ENCODE measurements at regions not wholly inside any gene's neighbourhood (a gene's known extent, or its start where the extent isn't known, plus 50 kb on each side); places are given as distances from the start of the nearest gene placed in this dataset.

DNA sequence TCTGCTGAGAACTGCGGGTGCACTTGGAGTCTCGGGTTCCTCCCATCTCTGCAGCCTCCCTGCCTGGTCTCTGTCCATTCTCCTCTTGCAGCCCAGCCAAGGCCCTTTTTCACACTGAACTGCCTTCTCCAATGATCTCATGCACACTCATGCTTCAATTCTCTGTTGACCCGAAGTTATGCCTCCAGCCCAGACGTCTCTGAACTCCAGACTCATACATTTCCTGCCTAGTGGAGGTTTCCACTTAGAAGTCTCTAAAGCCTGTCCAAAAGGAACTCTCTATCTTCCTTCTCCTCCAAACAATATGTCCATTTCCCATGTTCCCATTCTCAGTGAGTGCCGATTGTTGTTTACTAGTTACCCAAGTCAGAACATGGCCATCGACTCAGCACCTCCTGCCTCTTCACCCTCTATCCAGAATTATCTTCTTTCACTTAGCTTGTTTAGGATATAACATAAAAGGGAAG, 155.2 kb downstream of the IRS1 start:
- Histone ChIP-seq H3K27me3 (ENCODE audit: insufficient read depth) (no peaks in the 10 kb centered on the region), H3K79me2 (replicated peaks; ENCODE audit: insufficient read depth) (no peaks in the 10 kb centered on the region), H3K4me2 (no peak overlapping the region), H3K9me2 (ENCODE audit: insufficient read depth) (0 out of 2 replicates have a peak, but pooled peaks cover 10% of the 10 kb centered on the region), H3F3A (replicated peaks; ENCODE audit: low read depth) (0 out of 2 replicates have a peak, but pooled peaks cover 3% of the 10 kb centered on the region), H3K4me1 (ENCODE audit: insufficient read depth) (no peaks in the 10 kb centered on the region), H2AFZ (no peak overlapping the region), H3K4me3 (no peak overlapping the region), H4K20me1 (replicated peaks; ENCODE audit: insufficient read depth) (no peaks in the 10 kb centered on the region), H3K36me3 (ENCODE audit: insufficient read depth) (no peaks in the 10 kb centered on the region), H3K27ac (ENCODE audit: low read depth) (no peak overlapping the region)
- no peak overlapping the region for H3K27ac Mint-ChIP-seq
- H3K9me3 Mint-ChIP-seq: peaks cover 37% of the 10 kb centered on the region
- no peak overlapping the region for H3K4me3 Mint-ChIP-seq
- TF ChIP-seq ZNF462 (CRISPR knock-in tag; IDR thresholded peaks at IDR 0.05): no peak
- TF ChIP-seq EZH2 (IDR thresholded peaks at IDR 0.05; ENCODE audit: low read depth, unreplicated experiment): no peak
- TF ChIP-seq EZH2phosphoT487 (IDR thresholded peaks at IDR 0.05; ENCODE audit: unreplicated experiment): no peak
- TF ChIP-seq STAT1 (IDR thresholded peaks at IDR 0.05; ENCODE audit: unreplicated experiment): no peak
- no peak for TF ChIP-seq ZNF331 (CRISPR knock-in tag; IDR thresholded peaks at IDR 0.05; ENCODE audit: low read depth)
- no peak for TF ChIP-seq CTCF (conservative IDR thresholded peaks at IDR 0.05; ENCODE audit: low read depth in 2 of 2)
- TF ChIP-seq, protein P1, sequence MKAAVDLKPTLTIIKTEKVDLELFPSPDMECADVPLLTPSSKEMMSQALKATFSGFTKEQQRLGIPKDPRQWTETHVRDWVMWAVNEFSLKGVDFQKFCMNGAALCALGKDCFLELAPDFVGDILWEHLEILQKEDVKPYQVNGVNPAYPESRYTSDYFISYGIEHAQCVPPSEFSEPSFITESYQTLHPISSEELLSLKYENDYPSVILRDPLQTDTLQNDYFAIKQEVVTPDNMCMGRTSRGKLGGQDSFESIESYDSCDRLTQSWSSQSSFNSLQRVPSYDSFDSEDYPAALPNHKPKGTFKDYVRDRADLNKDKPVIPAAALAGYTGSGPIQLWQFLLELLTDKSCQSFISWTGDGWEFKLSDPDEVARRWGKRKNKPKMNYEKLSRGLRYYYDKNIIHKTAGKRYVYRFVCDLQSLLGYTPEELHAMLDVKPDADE (IDR thresholded peaks at IDR 0.05): no peak
- TF ChIP-seq NANOG (IDR thresholded peaks at IDR 0.05; ENCODE audit: borderline replicate concordance): no peak
- no peak for TF ChIP-seq CREB1 (CRISPR knock-in tag; IDR thresholded peaks at IDR 0.05; ENCODE audit: low read depth)
- TF ChIP-seq POLR2AphosphoS5 (IDR thresholded peaks at IDR 0.05; ENCODE audit: low read depth): no peak
- TF ChIP-seq JUNB (IDR thresholded peaks at IDR 0.05; ENCODE audit: unreplicated experiment): no peak
- no peak for TF ChIP-seq ZNF114 (CRISPR knock-in tag; IDR thresholded peaks at IDR 0.05)
- no peak for TF ChIP-seq REST (IDR thresholded peaks at IDR 0.05; ENCODE audit: unreplicated experiment)
- ATAC-seq: no peak
- no peak for DNase-seq (ENCODE audit: low spot score)
- peaks cover 20% of the 10 kb centered on the region for H3K36me3 Mint-ChIP-seq (ENCODE audit: low read depth)
- H3K27me3 Mint-ChIP-seq (ENCODE audit: insufficient read depth, low read depth, poor library complexity): peaks cover 3% of the 10 kb centered on the region
- peaks cover 6% of the 10 kb centered on the region for H3K4me1 Mint-ChIP-seq
